GM18951 (cell line): ENCODE measurements at regions not wholly inside any gene's neighbourhood (a gene's known extent, or its start where the extent isn't known, plus 50 kb on each side); places are given as distances from the start of the nearest gene placed in this dataset.

Source experiments
- POLR2A ChIP-seq: IDR thresholded peaks from 4 replicates; pipeline ENCODE4 v1.6.1; 2011; ENCODE audit warnings: mild to moderate bottlenecking; ENCODE audit not compliant: insufficient read length, insufficient read depth; ENCODE audit errors: extremely low read depth
- in situ Hi-C: fragments of 300-500 bp; cut with MboI; formaldehyde crosslinking; loops from one replicate; pipeline ENCODE4 v1.12.0; 2022; ENCODE audit warnings: low sequenced_read_pairs, mixed read lengths, inconsistent platforms; ENCODE audit not compliant: unreplicated experiment

- no peak for TF ChIP-seq POLR2A
- in situ Hi-C loops = no loop called here
Observed at GRCh38 chr6:156419594-156419993, 357.6 kb upstream of the ARID1B start.

DNA sequence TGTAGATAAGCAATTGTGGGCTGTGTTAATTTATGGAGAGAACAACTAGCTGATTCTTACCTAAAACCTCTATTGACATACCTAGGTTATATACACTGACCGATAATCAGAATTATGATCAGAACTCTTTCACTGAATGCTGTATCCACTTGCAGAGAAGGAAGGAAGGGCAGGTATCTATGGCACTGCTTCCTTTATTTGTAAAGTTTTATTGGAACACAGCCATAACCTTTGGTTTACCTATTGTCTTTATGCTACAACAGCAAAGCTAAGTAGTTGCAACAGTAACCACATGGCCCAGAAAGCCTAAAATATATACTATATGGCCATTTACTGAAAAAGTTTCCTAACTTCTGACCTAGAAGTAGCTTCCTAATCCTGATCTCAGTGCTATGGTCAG, 358.9 kb upstream of the ARID1B start:
- in situ Hi-C loops = no loop called here
- TF ChIP-seq POLR2A = no peak

GRCh38 chr6:156416391-156416790, 360.8 kb upstream of the ARID1B start:
- no peak for TF ChIP-seq POLR2A
- in situ Hi-C loops = no loop called here

DNA sequence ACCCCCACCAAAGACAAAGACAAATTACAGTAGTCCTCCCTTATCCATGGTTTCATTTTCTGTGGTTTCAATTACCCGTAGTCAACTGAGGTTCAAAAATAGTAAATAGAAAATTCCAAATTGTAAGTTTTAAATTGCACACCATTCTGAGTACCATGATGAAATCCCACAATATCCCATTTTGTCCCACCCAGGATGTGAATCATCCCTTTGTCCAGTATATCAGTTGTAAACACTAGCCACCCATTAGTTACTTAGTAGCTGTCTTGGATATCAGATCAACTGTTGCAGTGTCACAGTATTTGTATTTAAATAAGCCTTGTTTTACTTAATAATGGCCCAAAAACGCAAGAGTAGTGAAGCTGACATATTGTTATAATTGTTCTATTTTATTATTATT, 364.0 kb upstream of the ARID1B start:
- in situ Hi-C loops = no loop called here
- TF ChIP-seq POLR2A = no peak

DNA sequence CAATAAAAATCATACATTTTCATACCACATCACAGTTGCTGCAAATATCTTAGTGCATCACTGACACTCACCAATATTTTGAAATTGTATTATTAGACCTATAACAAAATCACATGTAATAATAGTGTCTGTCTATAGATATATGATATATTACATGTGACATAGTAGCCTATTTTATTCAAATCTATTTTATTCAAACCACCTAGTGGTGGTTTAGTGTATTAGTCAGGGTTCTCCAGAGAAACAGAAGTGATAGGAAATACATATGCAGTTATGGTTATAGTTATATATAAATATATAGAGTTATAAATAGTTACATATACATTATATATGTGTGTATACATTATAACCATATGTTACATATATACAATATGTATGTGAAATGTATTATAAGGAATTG, 366.5 kb upstream of the ARID1B start:
- no peak for TF ChIP-seq POLR2A
- in situ Hi-C loops = no loop called here

GRCh38 chr6:156408655-156409054, 368.5 kb upstream of the ARID1B start:
- in situ Hi-C loops = no loop called here
- no peak for TF ChIP-seq POLR2A

DNA sequence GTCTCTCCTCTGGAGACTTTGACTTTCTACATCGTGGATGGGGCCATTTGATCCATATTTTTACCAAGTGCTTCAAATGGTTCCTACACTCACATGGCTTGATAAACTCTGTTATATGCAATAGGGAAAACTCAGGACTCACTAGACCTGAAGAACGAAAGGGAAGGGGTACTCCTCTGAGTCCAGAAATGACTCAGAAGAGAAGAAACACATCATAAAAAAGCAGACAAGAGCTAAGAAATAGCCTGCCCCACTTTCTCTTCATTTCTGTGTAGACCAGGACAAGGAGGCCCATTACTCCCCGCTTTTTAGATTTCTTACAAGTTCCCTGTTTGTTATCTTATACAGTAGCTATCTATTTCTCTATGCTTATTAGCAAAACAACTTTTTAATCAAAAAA, 369.8 kb upstream of the ARID1B start:
- TF ChIP-seq POLR2A = no peak
- in situ Hi-C loops = no loop called here

DNA sequence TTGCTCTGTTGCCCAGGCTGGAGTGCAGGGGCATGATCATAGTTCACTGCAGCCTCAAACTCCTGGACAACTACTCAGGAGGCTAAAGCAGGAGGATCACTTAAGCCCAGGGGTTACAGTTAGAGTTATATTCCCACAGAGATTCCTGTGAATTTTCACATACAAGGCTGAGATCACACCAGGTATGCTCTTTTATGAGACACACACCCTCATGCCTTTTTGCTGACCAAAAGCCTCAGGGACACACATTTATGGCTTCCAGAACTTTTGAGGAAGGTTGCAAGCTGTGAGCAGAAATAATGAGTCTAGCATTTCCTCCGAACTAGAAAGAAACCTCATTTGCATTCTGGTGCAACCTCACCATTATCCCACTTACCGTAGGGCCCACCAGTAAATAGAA, 370.5 kb upstream of the ARID1B start:
- no peak for TF ChIP-seq POLR2A
- in situ Hi-C loops = no loop called here

GRCh38 chr6:156406099-156406498, 371.1 kb upstream of the ARID1B start:
- no peak for TF ChIP-seq POLR2A
- in situ Hi-C loops = no loop called here

- in situ Hi-C loops = no loop called here
- TF ChIP-seq POLR2A = no peak
Observed at GRCh38 chr6:156402628-156403027, 374.6 kb upstream of the ARID1B start.

GRCh38 chr6:156402227-156402626, 375.0 kb upstream of the ARID1B start:
- TF ChIP-seq POLR2A = no peak
- in situ Hi-C loops = no loop called here

DNA sequence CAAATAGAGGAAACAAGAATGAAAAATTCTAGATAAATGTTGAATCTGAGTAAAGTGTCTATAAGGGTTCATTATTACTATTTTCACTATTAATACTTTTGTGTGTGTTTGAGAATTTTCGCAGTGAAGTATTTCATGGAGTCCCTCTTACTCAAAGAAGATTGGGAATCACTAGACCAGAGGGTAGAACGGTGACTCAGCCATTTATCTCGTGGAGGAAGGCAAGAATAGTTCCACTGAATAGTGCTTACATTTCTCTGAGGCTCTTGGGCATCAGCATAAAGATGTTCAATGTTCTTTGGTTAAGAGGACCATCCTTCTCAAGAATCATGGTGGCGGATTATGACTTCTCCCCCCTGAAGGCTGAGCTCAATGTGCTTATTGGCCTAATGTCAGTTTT, 376.7 kb upstream of the ARID1B start:
- in situ Hi-C loops = no loop called here
- no peak for TF ChIP-seq POLR2A

GRCh38 chr6:156398966-156399365, 378.2 kb upstream of the ARID1B start:
- in situ Hi-C loops = no loop called here

DNA sequence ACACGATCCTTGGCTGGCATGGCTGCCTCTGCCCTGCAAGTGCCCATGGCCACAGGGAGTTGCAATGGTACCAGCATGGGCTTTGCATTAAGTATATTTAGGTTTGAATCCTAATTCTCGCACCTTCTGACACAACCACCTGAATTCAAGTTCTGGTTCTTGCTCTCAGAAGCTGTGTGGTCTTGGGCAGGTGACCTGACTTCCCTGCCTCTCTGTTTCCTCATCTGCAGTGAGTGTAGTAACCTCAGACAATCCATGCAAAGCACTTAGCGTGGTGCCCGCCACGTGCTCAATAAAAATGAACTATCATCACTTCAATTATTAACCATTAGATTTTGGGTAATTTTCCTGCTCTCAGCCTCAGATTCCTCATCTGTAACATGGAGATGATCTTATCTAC, 378.8 kb upstream of the ARID1B start:
- TF ChIP-seq POLR2A = no peak
- in situ Hi-C loops = no loop called here

More at GRCh38 chr6:156398966-156399365, 378.2 kb upstream of the ARID1B start:
- TF ChIP-seq POLR2A = no peak

GRCh38 chr6:156396791-156397418, 380.3 kb upstream of the ARID1B start:
- in situ Hi-C loops = no loop called here
- no peak for TF ChIP-seq POLR2A
